ENCODE measurements at regions not wholly inside any gene's neighbourhood (a gene's known extent, or its start where the extent isn't known, plus 50 kb on each side); places are given as distances from the start of the nearest gene placed in this dataset.

- Histone ChIP-seq H3K79me2 (ENCODE audit: insufficient read depth, low read length) (no peaks in the 10 kb centered on the region), H3K9ac (ENCODE audit: insufficient read depth, low read length, poor library complexity, severe bottlenecking) (no peak overlapping the region), H3K4me2 (replicated peaks; ENCODE audit: extremely low read depth, low read length, poor library complexity, severe bottlenecking) (no peak overlapping the region), H3K9me3 (replicated peaks in 1 of 2; ENCODE audit: control insufficient read depth in 1 of 2, insufficient read depth in 1 of 2, low read length in 2 of 2) (no peaks in the 10 kb centered on the region), H4K20me1 (ENCODE audit: insufficient read depth, low read length) (no peaks in the 10 kb centered on the region), H2AFZ (ENCODE audit: insufficient read depth, low read depth, low read length, poor library complexity, severe bottlenecking) (no peak overlapping the region), H3K4me3 (replicated peaks in 1 of 3; ENCODE audit: low read depth in 2 of 3, low read length in 3 of 3) (no peak overlapping the region), H3K36me3 (replicated peaks in 1 of 2; ENCODE audit: control insufficient read depth in 1 of 2, insufficient read depth in 2 of 2, low read length in 2 of 2) (no peaks in the 10 kb centered on the region), H3K4me1 (ENCODE audit: control insufficient read depth in 1 of 2, insufficient read depth in 2 of 2, low read length in 2 of 2) (no peaks in the 10 kb centered on the region), H3K27me3 (ENCODE audit: control insufficient read depth in 2 of 2, insufficient read depth in 2 of 2, low read length in 2 of 2) (no peaks in the 10 kb centered on the region), H3K27ac (ENCODE audit: low read depth in 1 of 2, low read length in 2 of 2) (no peak overlapping the region)
- DNase-seq, result no peak
- no CpG with 5 or more reads among the region's 2 CpGs for WGBS (ENCODE audit: insufficient coverage)
- Mint-ChIP-seq H3K4me3 (no peak overlapping the region), H3K27me3 (ENCODE audit: low read depth in 3 of 3) (no peaks in the 10 kb centered on the region), H3K27ac (no peak overlapping the region), H3K36me3 (no peaks in the 10 kb centered on the region), H3K9me3 (peaks cover 0 to 2% (median 0%) of the 10 kb centered on the region in 7 donors), H3K4me1 (peaks cover 8% of the 10 kb centered on the region)
- no peak for TF ChIP-seq CTCF (IDR thresholded peaks at IDR 0.05)
- intact Hi-C loops (cut with micrococcal nuclease), result no loop called here
These were observed 71.8 kb upstream of the CENPW start for GRCh38 chr6:126268092-126268491.

GRCh38 chr6:126280287-126280686, 59.6 kb upstream of the CENPW start:
- Histone ChIP-seq H3K36me3 (replicated peaks in 1 of 2; ENCODE audit: control insufficient read depth in 1 of 2, insufficient read depth in 2 of 2, low read length in 2 of 2) (no peaks in the 10 kb centered on the region), H3K4me3 (replicated peaks in 1 of 3; ENCODE audit: low read depth in 2 of 3, low read length in 3 of 3) (no peak overlapping the region), H4K20me1 (ENCODE audit: insufficient read depth, low read length) (no peaks in the 10 kb centered on the region), H3K4me1 (ENCODE audit: control insufficient read depth in 1 of 2, insufficient read depth in 2 of 2, low read length in 2 of 2) (no peaks in the 10 kb centered on the region), H3K4me2 (replicated peaks; ENCODE audit: extremely low read depth, low read length, poor library complexity, severe bottlenecking) (no peak overlapping the region), H3K27me3 (ENCODE audit: control insufficient read depth in 2 of 2, insufficient read depth in 2 of 2, low read length in 2 of 2) (no peaks in the 10 kb centered on the region), H2AFZ (ENCODE audit: insufficient read depth, low read depth, low read length, poor library complexity, severe bottlenecking) (no peak overlapping the region), H3K9me3 (replicated peaks in 1 of 2; ENCODE audit: control insufficient read depth in 1 of 2, insufficient read depth in 1 of 2, low read length in 2 of 2) (no peaks in the 10 kb centered on the region), H3K9ac (ENCODE audit: insufficient read depth, low read length, poor library complexity, severe bottlenecking) (no peak overlapping the region), H3K79me2 (ENCODE audit: insufficient read depth, low read length) (no peaks in the 10 kb centered on the region), H3K27ac (ENCODE audit: low read depth in 1 of 2, low read length in 2 of 2) (no peak overlapping the region)
- H3K9me3 Mint-ChIP-seq, result peaks cover 0 to 4% (median 0%) of the 10 kb centered on the region in 7 donors
- WGBS (ENCODE audit: insufficient coverage), result no CpG with 5 or more reads among the region's 4 CpGs
- H3K27ac Mint-ChIP-seq, result no peak overlapping the region
- no peaks in the 10 kb centered on the region for H3K36me3 Mint-ChIP-seq
- TF ChIP-seq CTCF (IDR thresholded peaks at IDR 0.05), result no peak
- intact Hi-C loops (cut with micrococcal nuclease), result no loop called here
- H3K4me1 Mint-ChIP-seq, result no peaks in the 10 kb centered on the region
- H3K27me3 Mint-ChIP-seq (ENCODE audit: low read depth in 3 of 3), result peaks cover 0 to 3% (median 2%) of the 10 kb centered on the region in 3 donors
- H3K4me3 Mint-ChIP-seq, result no peak overlapping the region
- no peak for DNase-seq
